ENCODE measurements at regions not wholly inside any gene's neighbourhood (a gene's known extent, or its start where the extent isn't known, plus 50 kb on each side); places are given as distances from the start of the nearest gene placed in this dataset.
"Not testable (repeated sequence)": the region's sequence is repeated elsewhere in the genome, so short reads cannot be mapped to it uniquely, and the experiment has no call there.

DNA sequence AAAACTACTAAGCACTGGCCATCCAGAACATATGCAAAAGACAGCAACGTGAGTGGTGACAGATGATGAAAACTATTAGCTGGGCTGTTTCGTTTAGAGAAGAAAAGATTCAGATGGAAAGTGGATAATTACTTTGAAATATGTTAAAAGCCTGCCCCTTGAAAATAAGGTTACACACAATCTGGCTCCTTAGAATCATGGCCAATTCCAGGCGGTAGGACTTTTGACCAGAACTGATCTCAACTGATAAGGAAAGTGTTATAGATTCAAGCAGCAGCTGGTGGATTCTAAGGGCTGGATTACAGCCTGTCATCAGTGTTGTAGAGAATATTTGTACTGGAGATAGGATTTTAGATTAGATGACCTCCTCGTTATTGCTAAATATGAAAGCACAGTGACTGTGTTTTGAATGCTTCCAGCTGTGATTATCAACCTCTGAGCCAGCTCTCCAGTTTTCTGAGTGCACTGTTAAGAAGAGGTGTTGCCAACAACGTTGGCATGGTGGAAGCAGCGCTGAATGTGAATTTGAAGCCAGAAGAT lies 75.1 kb downstream of the KBTBD2 start:
- not testable (repeated sequence) for FAIRE-seq; DNase-seq (ENCODE audit: insufficient read length, low spot score)

DNA sequence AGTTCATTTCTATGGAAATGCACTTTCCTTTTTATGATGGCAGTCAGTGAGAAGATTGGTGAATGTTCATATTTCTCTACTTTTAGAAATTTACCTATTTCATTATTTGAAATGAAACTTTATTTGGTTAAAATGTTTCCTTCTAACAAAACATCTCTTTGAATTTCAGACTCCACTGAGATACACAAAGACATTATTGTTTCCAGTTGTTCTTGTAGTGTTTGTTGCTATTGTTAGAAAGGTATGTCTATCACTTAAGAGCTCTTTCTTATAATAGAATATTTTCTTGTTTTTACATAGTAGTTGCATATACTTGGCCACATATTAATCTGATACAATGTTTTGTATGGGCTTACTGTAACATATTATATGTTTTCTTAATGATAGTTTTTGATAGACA lies 76.8 kb downstream of the KBTBD2 start:
- not testable (repeated sequence) for DNase-seq (ENCODE audit: insufficient read length, low spot score); FAIRE-seq

DNA sequence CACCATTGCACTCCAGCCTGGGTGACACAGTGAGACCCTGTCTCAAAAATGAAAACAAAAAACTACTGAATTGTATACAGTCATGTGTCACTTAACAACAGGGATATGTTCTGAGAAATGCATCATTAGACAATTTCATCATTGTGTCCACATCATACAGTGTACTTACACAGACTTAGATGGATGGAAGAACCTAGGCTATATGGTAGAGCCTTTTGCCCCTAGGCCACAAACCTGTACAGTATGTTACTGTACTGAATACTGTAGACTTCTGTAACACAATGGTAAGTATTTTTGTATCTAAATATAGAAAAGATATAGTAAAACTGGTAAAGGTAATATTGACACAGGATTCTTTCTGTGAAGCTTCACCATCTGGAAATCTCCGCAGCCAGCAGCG lies 81.7 kb downstream of the KBTBD2 start:
- no peak for DNase-seq (ENCODE audit: insufficient read length, low spot score)
- FAIRE-seq, result no peak

DNA sequence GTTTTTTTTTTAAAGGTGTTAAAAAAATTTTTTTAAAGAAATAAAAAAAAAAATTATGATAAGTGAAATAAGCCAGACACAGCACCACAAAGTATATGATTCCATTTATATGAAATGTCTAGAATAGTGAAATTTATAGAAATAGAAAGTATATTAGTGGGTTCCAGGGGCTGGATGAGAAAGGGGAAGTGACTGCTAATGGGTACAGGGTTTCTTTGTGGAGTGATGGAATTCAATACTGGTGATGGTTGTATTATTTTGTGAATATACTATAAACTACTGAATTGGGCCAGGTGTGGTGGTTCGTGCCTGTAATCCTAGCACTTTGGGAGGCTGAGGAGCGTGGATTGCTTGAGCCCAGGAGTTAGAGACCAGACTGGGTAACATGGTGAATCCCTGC lies 82.2 kb downstream of the KBTBD2 start:
- no peak for FAIRE-seq
- no peak for DNase-seq (ENCODE audit: insufficient read length, low spot score)

DNA sequence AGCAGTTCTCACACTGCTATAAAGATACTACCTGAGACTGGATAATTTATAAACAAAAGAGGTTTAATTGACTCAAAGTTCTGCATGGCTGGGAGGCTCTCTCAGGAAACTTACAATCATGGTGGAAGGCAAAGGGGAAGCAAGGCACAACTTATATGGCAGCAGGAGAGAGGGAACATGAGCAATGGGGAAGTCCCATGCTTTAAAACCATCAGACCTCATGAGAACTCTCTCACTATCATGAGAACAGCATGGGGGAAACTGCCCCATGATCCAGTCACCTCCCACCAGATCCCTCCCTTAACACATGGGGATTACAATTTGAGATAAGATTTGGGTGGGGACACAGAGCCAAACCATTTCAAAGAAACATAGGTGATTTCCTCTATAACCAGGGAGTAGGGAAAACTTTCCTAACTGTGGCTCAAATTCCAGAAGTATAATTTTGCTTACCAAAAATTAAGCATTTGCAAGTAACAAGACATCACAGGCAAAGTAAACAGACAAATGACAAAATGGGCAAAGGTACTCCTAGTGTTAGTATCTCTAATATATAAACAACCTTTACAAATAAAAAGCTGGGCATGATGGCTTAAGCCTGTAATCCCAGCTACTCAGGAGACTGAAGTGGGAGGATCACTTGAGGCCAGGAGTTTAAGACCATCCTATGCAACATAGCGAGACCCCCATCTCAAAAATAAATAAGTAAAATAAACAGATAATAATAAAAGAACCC lies 88.0 kb downstream of the KBTBD2 start:
- no peak for DNase-seq (ENCODE audit: insufficient read length, low spot score)
- FAIRE-seq, result no peak

DNA sequence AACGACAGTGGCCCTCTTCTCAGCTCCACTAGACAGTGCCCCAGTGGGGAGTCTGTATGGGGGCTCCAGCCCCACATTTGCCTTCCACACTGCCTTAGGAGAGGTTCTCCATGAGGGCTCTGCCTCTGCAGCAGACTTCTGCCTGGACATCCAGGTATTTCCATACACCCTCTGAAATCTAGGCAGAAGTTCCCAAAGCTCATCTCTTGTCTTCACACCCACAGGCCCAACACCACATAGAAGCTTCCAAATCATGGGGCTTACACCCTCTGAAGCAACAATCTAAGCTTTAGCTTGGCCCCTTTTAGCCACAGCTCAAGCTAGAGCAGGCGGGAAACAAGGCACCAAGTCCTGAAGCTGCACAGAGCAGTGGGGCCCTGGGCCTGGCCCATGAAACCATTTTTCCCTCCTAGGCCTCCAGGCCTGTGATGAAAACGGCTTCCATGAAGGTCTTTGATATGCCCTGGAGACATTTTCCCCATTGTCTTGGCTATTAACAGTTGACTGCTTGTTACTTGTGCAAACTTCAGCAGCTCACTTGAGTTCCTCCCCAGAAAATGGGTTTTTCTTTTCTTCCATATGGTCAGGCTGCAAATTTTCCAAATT lies 89.2 kb downstream of the KBTBD2 start:
- FAIRE-seq (no peak), DNase-seq (ENCODE audit: insufficient read length, low spot score) (no peak)

DNA sequence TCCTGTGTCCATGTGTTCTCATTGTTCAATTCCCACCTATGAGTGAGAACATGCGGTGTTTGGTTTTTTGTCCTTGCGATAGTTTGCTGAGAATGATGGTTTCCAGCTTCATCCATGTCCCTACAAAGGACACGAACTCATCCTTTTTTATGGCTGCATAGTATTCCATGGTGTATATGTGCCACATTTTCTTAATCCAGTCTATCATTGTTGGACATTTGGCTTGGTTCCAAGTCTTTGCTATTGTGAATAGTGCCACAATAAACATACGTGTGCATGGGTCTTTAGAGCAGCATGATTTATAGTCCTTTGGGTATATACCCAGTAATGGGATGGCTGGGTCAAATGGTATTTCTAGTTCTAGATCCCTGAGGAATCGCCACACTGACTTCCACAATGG lies 98.5 kb downstream of the KBTBD2 start:
- DNase-seq (ENCODE audit: insufficient read length, low spot score); FAIRE-seq: not testable (repeated sequence)

DNA sequence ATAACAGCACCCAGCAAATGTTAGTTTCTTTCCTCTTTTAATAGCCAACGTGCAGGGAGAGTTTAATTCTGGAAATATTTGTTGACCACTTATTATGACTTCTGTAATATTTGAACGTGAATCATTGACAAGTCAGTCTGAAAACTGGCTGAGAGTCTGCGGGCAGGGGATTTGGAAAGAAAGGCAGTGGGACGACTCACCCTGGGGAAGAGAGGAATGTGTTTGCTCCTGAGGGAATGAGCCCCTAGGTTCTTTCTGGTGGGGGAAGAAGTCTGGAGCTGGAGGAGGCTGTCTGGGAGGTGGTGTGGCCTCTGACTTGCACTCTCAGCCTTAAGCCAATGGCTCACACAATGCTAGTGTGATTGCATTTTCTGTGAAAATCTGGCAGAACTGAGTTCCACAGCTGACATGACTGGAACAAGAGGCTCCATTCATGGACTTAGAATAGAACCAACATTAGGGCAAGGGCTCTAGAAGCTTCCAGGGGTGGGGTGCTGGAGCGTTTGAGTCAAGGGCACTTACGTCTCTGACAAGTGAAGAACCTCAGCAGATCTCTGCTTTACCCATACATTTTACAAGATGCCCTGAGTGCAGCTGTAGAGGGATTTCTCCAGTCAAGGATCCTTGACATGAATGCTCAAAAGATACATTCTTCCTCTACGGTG lies 100.7 kb downstream of the KBTBD2 start:
- DNase-seq (ENCODE audit: insufficient read length, low spot score); FAIRE-seq: not testable (repeated sequence)

DNA sequence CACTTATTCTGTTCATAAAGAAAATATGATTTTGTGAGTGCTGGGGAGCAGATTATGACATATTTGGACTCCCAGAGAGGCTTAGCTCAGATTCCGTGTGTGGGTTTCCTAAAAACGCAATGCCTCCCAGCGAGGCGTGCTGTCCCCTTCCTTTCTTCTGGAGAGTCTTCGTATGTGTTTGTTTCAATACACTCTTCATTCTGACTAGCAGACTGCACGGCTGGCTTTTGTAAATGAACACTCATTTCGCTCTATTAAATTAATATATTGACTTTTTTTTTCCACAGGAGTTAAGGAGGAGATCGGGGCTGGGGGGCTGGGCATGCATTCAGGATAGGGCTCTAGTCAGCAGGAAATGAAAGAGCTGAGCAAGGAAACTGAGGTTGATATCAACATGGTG lies 102.3 kb downstream of the KBTBD2 start:
- FAIRE-seq; DNase-seq (ENCODE audit: insufficient read length, low spot score): not testable (repeated sequence)

DNA sequence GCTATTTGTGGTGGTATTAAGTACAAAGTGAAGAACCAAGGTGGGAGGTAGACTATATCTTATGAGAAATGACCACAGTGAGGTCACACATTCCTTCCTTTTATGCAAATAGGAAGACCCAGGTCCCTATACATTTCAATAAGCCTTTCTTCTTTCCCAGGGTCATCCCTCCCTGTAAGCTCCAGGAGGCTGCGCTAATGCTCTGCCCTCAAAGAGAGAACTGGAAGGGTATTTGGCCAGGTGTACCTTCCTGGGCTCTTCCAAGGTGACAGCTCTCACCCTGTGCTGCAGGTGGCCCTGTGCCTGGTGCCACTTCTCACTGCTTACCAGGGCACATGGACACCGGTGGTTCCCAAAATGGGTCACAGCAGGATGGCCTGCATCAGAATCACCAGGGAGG lies 103.4 kb downstream of the KBTBD2 start:
- not testable (repeated sequence) for FAIRE-seq

DNA sequence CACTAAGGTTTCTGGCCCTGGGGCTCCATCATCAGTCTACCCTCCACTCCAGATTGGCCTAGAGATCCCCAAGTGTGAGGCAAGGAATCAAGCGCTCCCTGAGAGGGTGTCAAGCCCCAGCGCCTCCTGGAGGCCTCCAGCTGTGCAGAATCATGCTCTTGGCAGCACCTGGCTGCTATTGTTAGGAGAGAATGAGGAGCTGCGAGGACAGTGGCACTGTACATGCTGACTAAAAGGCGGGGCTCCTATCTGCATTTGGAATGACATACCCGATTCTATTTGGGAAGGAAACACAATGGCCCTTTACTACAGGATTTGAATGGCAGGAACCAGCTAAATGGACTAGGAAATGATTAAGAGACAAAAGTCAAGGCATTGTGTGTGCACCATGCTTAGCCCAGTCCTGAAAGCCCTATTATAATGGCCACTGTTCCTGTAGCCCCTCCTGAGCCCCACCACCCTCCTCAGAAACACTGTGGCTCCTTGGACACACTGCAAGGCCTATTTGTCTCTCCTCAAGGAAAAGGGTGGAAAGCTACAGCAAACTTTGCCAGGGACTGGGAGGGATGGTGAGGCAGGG lies 106.1 kb downstream of the KBTBD2 start:
- not testable (repeated sequence) for FAIRE-seq; DNase-seq (ENCODE audit: insufficient read length, low spot score)

More for the DNA sequence above, 103.4 kb downstream of the KBTBD2 start:
- not testable (repeated sequence) for DNase-seq (ENCODE audit: insufficient read length, low spot score)

DNA sequence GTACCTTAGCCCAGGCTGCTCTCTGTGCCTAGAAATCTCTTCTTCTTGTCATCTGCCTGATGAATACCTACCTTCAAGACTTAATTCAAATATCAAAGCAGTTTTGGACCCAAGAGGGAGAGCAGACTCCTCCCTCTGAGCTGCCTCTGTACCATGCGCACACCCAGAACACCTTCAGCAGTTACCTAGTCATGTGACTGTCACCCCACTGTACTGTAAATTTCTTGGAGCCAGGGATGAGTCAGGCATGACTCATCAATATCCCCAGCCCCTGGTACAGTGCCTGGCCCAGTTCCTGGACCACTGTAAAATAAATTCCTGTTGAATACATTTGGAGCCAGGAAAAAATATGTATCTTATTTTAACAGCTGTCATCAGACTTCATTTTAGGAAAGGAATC lies 111.7 kb downstream of the KBTBD2 start:
- FAIRE-seq; DNase-seq (ENCODE audit: insufficient read length, low spot score): not testable (repeated sequence)

DNA sequence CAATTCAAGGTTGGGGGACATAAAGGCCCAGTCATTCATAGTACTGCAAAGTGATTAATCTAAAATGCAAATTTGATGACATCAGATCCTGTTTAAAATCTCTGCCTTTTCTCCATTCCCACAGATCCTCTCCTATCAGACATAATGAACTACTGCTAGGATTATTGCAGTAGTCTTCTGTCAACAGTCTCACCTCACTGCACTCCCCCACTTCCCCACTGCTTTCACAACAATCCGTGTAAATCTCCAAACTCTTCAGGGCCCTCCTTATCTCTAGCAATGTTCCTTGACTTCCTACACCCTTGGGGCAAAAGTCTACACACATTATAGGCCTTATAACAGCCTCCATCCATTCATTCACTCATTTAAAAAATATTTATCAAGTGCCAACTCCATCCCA lies 112.4 kb downstream of the KBTBD2 start:
- FAIRE-seq (no peak), DNase-seq (ENCODE audit: insufficient read length, low spot score) (no peak)

DNA sequence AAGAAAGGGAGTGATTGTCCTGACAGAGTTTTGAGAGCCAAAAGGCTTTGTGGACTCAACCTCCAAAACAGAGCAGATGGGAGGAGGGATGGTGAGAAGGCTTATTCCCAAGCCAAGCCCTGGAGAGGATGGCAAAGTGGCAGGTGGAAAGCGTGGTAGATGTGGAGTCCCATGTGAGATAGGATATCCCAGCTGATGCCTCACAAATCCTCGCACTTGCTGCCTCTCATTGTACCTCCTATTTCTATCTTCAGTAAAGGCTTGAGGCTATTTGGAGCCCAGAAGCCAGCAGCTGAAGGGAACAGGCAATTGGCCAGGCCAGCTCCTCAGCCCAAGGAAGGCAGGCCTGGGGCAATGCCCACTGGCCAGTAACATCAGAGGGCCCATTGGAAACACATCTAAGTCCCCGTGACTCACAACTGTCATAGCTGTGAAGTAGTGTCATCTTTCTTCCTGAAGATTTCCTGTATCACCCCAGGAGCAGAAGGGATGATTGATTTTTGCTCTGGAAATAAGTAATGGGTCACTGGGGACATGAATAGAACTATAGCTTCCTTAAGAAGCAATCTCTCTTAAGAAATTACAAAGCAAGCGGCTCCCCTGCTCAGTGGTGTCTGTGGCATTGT lies 114.4 kb downstream of the KBTBD2 start:
- FAIRE-seq; DNase-seq (ENCODE audit: insufficient read length, low spot score): not testable (repeated sequence)

DNA sequence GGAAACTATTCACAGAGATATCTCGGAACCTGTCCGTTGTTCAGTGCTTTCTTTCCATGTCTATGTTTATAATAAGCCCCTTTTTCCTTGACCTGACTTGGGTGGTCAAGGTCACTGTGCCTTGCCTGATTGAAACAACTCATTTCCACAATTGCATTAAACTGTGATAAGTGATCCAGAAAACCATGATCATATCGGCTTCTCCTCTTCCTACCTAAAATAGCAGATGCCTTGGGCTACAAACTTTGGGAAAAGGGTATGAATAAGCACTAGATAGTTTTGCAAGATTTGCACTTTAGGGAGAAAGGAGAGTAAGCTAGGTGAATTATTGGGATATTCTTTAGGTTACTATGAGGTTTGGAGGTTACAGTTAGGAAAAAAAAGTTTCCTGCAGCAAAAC lies 115.2 kb downstream of the KBTBD2 start:
- FAIRE-seq; DNase-seq (ENCODE audit: insufficient read length, low spot score): not testable (repeated sequence)

DNA sequence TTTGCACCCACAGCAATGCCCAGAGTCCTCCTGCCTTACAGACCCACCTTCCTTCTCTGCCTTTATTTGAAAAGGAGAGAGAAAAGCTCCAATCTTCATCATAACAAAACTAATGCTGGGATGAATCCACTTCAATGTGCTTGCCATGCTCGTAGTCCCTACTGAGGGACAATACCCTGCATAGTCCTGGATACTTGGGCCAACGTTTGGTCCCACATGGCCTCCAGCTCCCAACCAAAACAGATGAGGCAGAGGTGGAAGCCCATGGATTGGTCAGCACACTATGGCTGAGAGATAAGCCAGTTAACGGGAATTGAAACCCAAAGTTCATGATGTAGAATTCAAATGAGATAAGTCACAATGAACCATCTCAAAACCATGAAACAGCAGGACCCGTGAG lies 115.8 kb downstream of the KBTBD2 start:
- DNase-seq (ENCODE audit: insufficient read length, low spot score); FAIRE-seq: not testable (repeated sequence)

DNA sequence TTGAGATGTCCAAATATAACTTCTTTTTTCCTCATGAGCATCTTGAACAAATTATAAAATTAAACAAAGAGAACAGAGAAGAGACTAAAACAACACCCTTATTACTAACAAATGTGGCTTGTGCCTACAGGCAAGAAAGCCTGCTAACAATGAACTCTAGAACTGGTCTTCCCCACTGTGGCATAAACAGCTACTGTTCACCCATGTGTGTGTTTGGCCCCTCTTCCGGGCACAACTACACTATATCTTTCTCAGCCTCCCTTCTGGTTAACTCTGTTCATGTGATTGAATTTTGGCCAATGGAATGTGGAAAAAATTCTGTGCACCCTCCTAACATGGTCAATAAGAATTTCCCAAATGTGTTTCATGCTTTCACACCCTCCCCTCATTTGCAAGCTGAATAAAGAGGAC lies 117.0 kb downstream of the KBTBD2 start:
- no peak for DNase-seq (ENCODE audit: insufficient read length, low spot score)
- FAIRE-seq, result no peak

DNA sequence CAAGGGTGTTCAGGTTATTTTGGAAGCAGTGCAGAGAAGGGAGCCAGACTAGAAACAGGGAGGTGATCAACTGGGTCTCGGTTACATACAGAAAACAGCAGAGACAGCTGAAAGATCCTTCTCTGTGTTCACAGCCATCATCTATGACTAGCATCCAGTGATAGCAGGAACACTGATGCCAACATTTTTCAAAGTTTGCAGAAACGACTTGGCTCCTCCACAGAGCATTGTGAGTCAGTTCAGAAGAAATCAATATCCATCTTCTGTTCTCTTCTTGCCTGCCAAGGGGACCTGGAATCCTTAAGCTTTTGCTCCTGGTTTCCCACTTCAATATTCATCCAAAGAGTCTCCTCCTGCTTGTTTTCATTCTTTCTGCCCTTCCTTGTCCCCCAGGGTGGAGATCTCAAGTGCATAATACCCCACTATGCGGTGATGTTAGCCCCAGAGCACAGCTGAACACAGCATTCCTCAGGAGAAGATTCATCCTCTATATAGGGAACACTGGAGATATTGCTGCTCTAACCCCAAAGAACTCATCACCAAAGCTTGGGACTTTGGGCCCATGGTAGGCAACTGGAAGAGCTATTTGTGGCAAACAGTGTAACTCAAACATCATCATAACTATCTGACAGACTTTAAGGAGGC lies 122.6 kb downstream of the KBTBD2 start:
- DNase-seq (ENCODE audit: insufficient read length, low spot score); FAIRE-seq: not testable (repeated sequence)

DNA sequence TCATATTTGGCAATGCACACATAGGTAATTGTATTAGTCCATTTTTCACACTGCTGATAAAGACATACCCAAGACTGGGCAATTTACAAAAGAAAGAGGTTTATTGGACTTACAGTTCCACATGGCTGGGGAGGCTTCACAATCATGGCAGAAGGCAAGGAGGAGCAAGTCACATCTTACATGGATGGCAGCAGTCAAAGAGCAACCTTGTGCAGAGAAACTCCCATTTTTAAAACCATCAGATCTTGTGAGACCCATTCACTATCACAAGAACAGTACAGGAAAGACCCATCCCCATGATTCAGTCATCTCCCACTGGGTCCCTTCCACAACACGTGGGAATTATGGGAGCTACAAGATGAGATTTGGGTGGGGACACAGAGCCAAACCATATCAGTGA lies 123.2 kb downstream of the KBTBD2 start:
- FAIRE-seq, result not testable (repeated sequence)

More for the DNA sequence above, 123.2 kb downstream of the KBTBD2 start:
- DNase-seq (ENCODE audit: insufficient read length, low spot score), result not testable (repeated sequence)

Measured in GM19239 (cell line).